Activated naive CD4-positive, alpha-beta T cell treated with anti-CD3 and anti-CD28 coated beads, Interleukin-2, amount 10 ng/mL, durations not matched to agents 7 days and 5 days (primary cell): ENCODE measurements at regions not wholly inside any gene's neighbourhood (a gene's known extent, or its start where the extent isn't known, plus 50 kb on each side); places are given as distances from the start of the nearest gene placed in this dataset.

Experiments
- CTCF ChIA-PET: fragments of 350-600 bp; sonication (Branson Sonifier 250); formaldehyde crosslinking; loops from one replicate; lab custom pipeline; 2021; ENCODE audit warnings: antibody characterized with exemption; lab: Charles Lee
- DNase-seq: peaks from one replicate; pipeline ENCODE4 v3.0.0-alpha.2; 2020
- H3K27ac Mint-ChIP-seq: one replicate; pipeline ENCODE4 v1.8.0; 2021; ENCODE audit warnings: mild to moderate bottlenecking, moderate library complexity, mixed read lengths
- H3K27me3 Mint-ChIP-seq: one replicate; pipeline ENCODE4 v1.8.0; 2021; ENCODE audit warnings: mild to moderate bottlenecking, mixed read lengths
- H3K36me3 Mint-ChIP-seq: one replicate; pipeline ENCODE4 v1.8.0; 2021; ENCODE audit warnings: mixed read lengths
- H3K4me1 Mint-ChIP-seq: one replicate; pipeline ENCODE4 v1.8.0; 2021; ENCODE audit warnings: mixed read lengths
- H3K4me3 Mint-ChIP-seq: one replicate; pipeline ENCODE4 v1.8.0; 2021; ENCODE audit warnings: mild to moderate bottlenecking, moderate library complexity, mixed read lengths
- H3K9me3 Mint-ChIP-seq: one replicate; pipeline ENCODE4 v1.8.0; 2021; ENCODE audit warnings: mixed read lengths

GRCh38 chr6:71468841-71469700 lies 180.5 kb downstream of the OGFRL1 start:
- Mint-ChIP-seq H3K27ac (no peak overlapping the region), H3K4me1 (no peaks in the 10 kb centered on the region), H3K27me3 (no peaks in the 10 kb centered on the region), H3K9me3 (no peaks in the 10 kb centered on the region), H3K4me3 (no peak overlapping the region), H3K36me3 (no peaks in the 10 kb centered on the region)
- CTCF ChIA-PET, result no interaction called here
- no peak for DNase-seq

- no peaks in the 10 kb centered on the region for H3K9me3 Mint-ChIP-seq
- no peak for DNase-seq
- H3K27ac Mint-ChIP-seq, result no peak overlapping the region
- no peaks in the 10 kb centered on the region for H3K27me3 Mint-ChIP-seq
- no peaks in the 10 kb centered on the region for H3K4me1 Mint-ChIP-seq
- no peak overlapping the region for H3K4me3 Mint-ChIP-seq
- no peaks in the 10 kb centered on the region for H3K36me3 Mint-ChIP-seq
- CTCF ChIA-PET, result no interaction called here
These were observed 183.1 kb downstream of the OGFRL1 start for GRCh38 chr6:71471718-71472117.

- Mint-ChIP-seq H3K27me3 (no peaks in the 10 kb centered on the region), H3K4me3 (no peak overlapping the region), H3K36me3 (no peaks in the 10 kb centered on the region), H3K27ac (no peak overlapping the region), H3K9me3 (no peaks in the 10 kb centered on the region), H3K4me1 (no peaks in the 10 kb centered on the region)
- CTCF ChIA-PET, result interaction anchor here (0.7 kb wide), 1 partner anchor 22 kb away, joined by 3 read pairs; no protein-coding TSS in a partner anchor
- no peak for DNase-seq
These were observed 185.3 kb downstream of the OGFRL1 start for GRCh38 chr6:71473926-71474325.

GRCh38 chr6:71474942-71475341 lies 186.3 kb downstream of the OGFRL1 start:
- Mint-ChIP-seq H3K36me3 (no peaks in the 10 kb centered on the region), H3K27ac (no peak overlapping the region), H3K9me3 (no peaks in the 10 kb centered on the region), H3K27me3 (no peaks in the 10 kb centered on the region), H3K4me1 (no peaks in the 10 kb centered on the region), H3K4me3 (no peak overlapping the region)
- DNase-seq, result no peak
- CTCF ChIA-PET, result no interaction called here

GRCh38 chr6:71476371-71476770 lies 187.8 kb downstream of the OGFRL1 start:
- Mint-ChIP-seq H3K27ac (no peak overlapping the region), H3K4me3 (no peak overlapping the region), H3K4me1 (no peaks in the 10 kb centered on the region), H3K9me3 (no peaks in the 10 kb centered on the region), H3K27me3 (no peaks in the 10 kb centered on the region), H3K36me3 (no peaks in the 10 kb centered on the region)
- CTCF ChIA-PET, result no interaction called here
- no peak for DNase-seq

- Mint-ChIP-seq H3K36me3 (no peaks in the 10 kb centered on the region), H3K27ac (no peak overlapping the region), H3K27me3 (no peaks in the 10 kb centered on the region), H3K4me3 (no peak overlapping the region), H3K9me3 (no peaks in the 10 kb centered on the region), H3K4me1 (no peaks in the 10 kb centered on the region)
- CTCF ChIA-PET, result no interaction called here
- DNase-seq, result no peak
These were observed 188.3 kb downstream of the OGFRL1 start for GRCh38 chr6:71476872-71477271.

- CTCF ChIA-PET, result no interaction called here
- Mint-ChIP-seq H3K27ac (no peak overlapping the region), H3K27me3 (no peaks in the 10 kb centered on the region), H3K9me3 (no peaks in the 10 kb centered on the region), H3K36me3 (no peaks in the 10 kb centered on the region), H3K4me1 (no peaks in the 10 kb centered on the region), H3K4me3 (no peak overlapping the region)
- DNase-seq, result no peak
These were observed 190.4 kb downstream of the OGFRL1 start for GRCh38 chr6:71478834-71479541.

GRCh38 chr6:71480577-71480976 lies 192.0 kb downstream of the OGFRL1 start:
- Mint-ChIP-seq H3K9me3 (no peaks in the 10 kb centered on the region), H3K36me3 (no peaks in the 10 kb centered on the region), H3K4me1 (no peaks in the 10 kb centered on the region), H3K4me3 (no peak overlapping the region), H3K27ac (no peak overlapping the region), H3K27me3 (no peaks in the 10 kb centered on the region)
- no peak for DNase-seq
- CTCF ChIA-PET, result no interaction called here

- Mint-ChIP-seq H3K27ac (no peak overlapping the region), H3K9me3 (no peaks in the 10 kb centered on the region), H3K4me1 (no peaks in the 10 kb centered on the region), H3K27me3 (no peaks in the 10 kb centered on the region), H3K36me3 (no peaks in the 10 kb centered on the region), H3K4me3 (no peak overlapping the region)
- DNase-seq, result no peak
- CTCF ChIA-PET, result no interaction called here
These were observed 192.4 kb downstream of the OGFRL1 start for GRCh38 chr6:71481011-71481410.

GRCh38 chr6:71481801-71482200 lies 193.2 kb downstream of the OGFRL1 start:
- H3K36me3 Mint-ChIP-seq, result no peaks in the 10 kb centered on the region
- no peak overlapping the region for H3K27ac Mint-ChIP-seq
- H3K4me1 Mint-ChIP-seq, result no peaks in the 10 kb centered on the region
- no peaks in the 10 kb centered on the region for H3K9me3 Mint-ChIP-seq
- H3K27me3 Mint-ChIP-seq, result no peaks in the 10 kb centered on the region
- CTCF ChIA-PET, result no interaction called here
- no peak for DNase-seq
- H3K4me3 Mint-ChIP-seq, result no peak overlapping the region

GRCh38 chr6:71482742-71483141 lies 194.1 kb downstream of the OGFRL1 start:
- CTCF ChIA-PET, result no interaction called here
- Mint-ChIP-seq H3K4me3 (no peak overlapping the region), H3K4me1 (no peaks in the 10 kb centered on the region), H3K36me3 (no peaks in the 10 kb centered on the region), H3K9me3 (no peaks in the 10 kb centered on the region), H3K27ac (no peak overlapping the region), H3K27me3 (no peaks in the 10 kb centered on the region)
- no peak for DNase-seq

GRCh38 chr6:71486461-71486860 lies 197.8 kb downstream of the OGFRL1 start:
- Mint-ChIP-seq H3K27ac (no peak overlapping the region), H3K4me1 (no peaks in the 10 kb centered on the region), H3K9me3 (no peaks in the 10 kb centered on the region), H3K4me3 (no peak overlapping the region), H3K36me3 (no peaks in the 10 kb centered on the region), H3K27me3 (no peaks in the 10 kb centered on the region)
- CTCF ChIA-PET, result no interaction called here
- DNase-seq, result no peak

- no peak overlapping the region for H3K27ac Mint-ChIP-seq
These were observed 199.6 kb downstream of the OGFRL1 start for GRCh38 chr6:71488186-71488585.

GRCh38 chr6:71489736-71490135 lies 201.1 kb downstream of the OGFRL1 start:
- Mint-ChIP-seq H3K27ac (no peak overlapping the region), H3K9me3 (no peaks in the 10 kb centered on the region), H3K4me3 (no peak overlapping the region), H3K4me1 (no peaks in the 10 kb centered on the region), H3K36me3 (no peaks in the 10 kb centered on the region), H3K27me3 (no peaks in the 10 kb centered on the region)
- DNase-seq, result no peak
- CTCF ChIA-PET, result no interaction called here

More at GRCh38 chr6:71488186-71488585, 199.6 kb downstream of the OGFRL1 start:
- Mint-ChIP-seq H3K4me1 (no peaks in the 10 kb centered on the region), H3K27me3 (no peaks in the 10 kb centered on the region), H3K36me3 (no peaks in the 10 kb centered on the region), H3K4me3 (no peak overlapping the region), H3K9me3 (no peaks in the 10 kb centered on the region)
- no peak for DNase-seq
- CTCF ChIA-PET, result no interaction called here

GRCh38 chr6:71490876-71491275 lies 202.3 kb downstream of the OGFRL1 start:
- H3K27me3 Mint-ChIP-seq, result no peaks in the 10 kb centered on the region
- no peak for DNase-seq
- H3K9me3 Mint-ChIP-seq, result no peaks in the 10 kb centered on the region
- H3K27ac Mint-ChIP-seq, result no peak overlapping the region
- H3K4me3 Mint-ChIP-seq, result no peak overlapping the region
- CTCF ChIA-PET, result no interaction called here
- H3K36me3 Mint-ChIP-seq, result no peaks in the 10 kb centered on the region
- H3K4me1 Mint-ChIP-seq, result peaks cover under 1% of the 10 kb centered on the region
